K562 (cell line): ENCODE measurements at regions not wholly inside any gene's neighbourhood (a gene's known extent, or its start where the extent isn't known, plus 50 kb on each side); places are given as distances from the start of the nearest gene placed in this dataset.

Source experiments
- CHD1 ChIP-seq: fragments of 200-600 bp; sonication (generic); IDR thresholded peaks from one replicate; pipeline ENCODE4 v1.6.1; 2012; ENCODE audit warnings: mild to moderate bottlenecking, moderate library complexity, low read length, inconsistent platforms
- CREM ChIP-seq: IDR thresholded peaks from 2 replicates; pipeline ENCODE4 v1.6.1; 2014; ENCODE audit warnings: antibody characterized with exemption, low read depth
- DDX20 ChIP-seq: fragments of 450-650 bp; IDR thresholded peaks from 2 replicates; pipeline ENCODE4 v1.6.1; 2016; ENCODE audit warnings: missing genetic modification characterization, low read depth, mild to moderate bottlenecking, missing compliant biosample characterization, moderate library complexity
- ETV1 ChIP-seq: fragments of 450-650 bp; conservative IDR thresholded peaks from 2 replicates; pipeline ENCODE4 v1.6.1; 2016; ENCODE audit warnings: missing genetic modification characterization, control low read depth, low read depth, missing compliant biosample characterization
- JUND ChIP-seq, 2 experiments: IDR thresholded peaks; 2 replicates in 1 of 2; 3 replicates in 1 of 2; pipeline ENCODE4 v1.6.1; 2011; ENCODE audit warnings: borderline replicate concordance in 2 of 2, low read depth in 2 of 2, low read length in 2 of 2, improper control_type of control experiment in 1 of 2, missing biosample characterization in 1 of 2, missing genetic modification characterization in 1 of 2, missing genetic modification reagents in 1 of 2
- MCM2 ChIP-seq: fragments of 450-650 bp; IDR thresholded peaks from 2 replicates; pipeline ENCODE4 v1.6.1; 2017; ENCODE audit warnings: low read depth, mild to moderate bottlenecking
- NKRF ChIP-seq: fragments of 450-650 bp; IDR thresholded peaks from 2 replicates; pipeline ENCODE4 v1.6.1; 2016; ENCODE audit warnings: borderline replicate concordance
- NUFIP1 ChIP-seq: fragments of 450-650 bp; IDR thresholded peaks from 2 replicates; pipeline ENCODE4 v1.6.1; 2018; ENCODE audit not compliant: partially characterized antibody
- POLR2AphosphoS5 ChIP-seq: IDR thresholded peaks from 2 replicates; pipeline ENCODE4 v1.6.1; 2011; ENCODE audit warnings: mild to moderate bottlenecking, low read depth, low read length, moderate library complexity; ENCODE audit not compliant: control insufficient read depth, insufficient read depth
- POLR3G ChIP-seq: IDR thresholded peaks from 2 replicates; pipeline ENCODE4 v1.6.1; 2011; ENCODE audit not compliant: insufficient read length, insufficient replicate concordance; ENCODE audit errors: extremely low read depth
- SRSF1 ChIP-seq: fragments of 200-400 bp; formaldehyde crosslinking; IDR thresholded peaks from 2 replicates; pipeline ENCODE4 v1.6.1; 2017; ENCODE audit warnings: mild to moderate bottlenecking, low read depth, low read length, moderate library complexity
- ZBTB2 ChIP-seq: fragments of 450-650 bp; IDR thresholded peaks from 2 replicates; pipeline ENCODE4 v1.6.1; 2016; ENCODE audit warnings: antibody characterized with exemption

- TF ChIP-seq ETV1 (0 out of 2 replicates have a peak, but pooled peaks have one; percentile 15), JUND (IDR thresholded peaks at IDR 0.05; ENCODE audit: borderline replicate concordance, low read depth, low read length) (0 out of 2 replicates have a peak, but pooled peaks have one; percentile 19), JUND (tag; IDR thresholded peaks at IDR 0.05; ENCODE audit: borderline replicate concordance, low read depth, low read length) (no peak), ZBTB2 (no peak), NKRF (no peak), DDX20 (tag) (peak; percentile 49; the same call in 1 of the 2 replicates), CHD1 (no peak), POLR2AphosphoS5 (no peak), POLR3G (no peak), MCM2 (no peak), CREM (peak; percentile 80; the same call in 1 of the 2 replicates), NUFIP1 (no peak), SRSF1 (no peak)
Measured at GRCh38 chr22:22767876-22768602, 119.6 kb upstream of the IGLL5 start (continued).
